HS-27A (cell line): ENCODE measurements at regions not wholly inside any gene's neighbourhood (a gene's known extent, or its start where the extent isn't known, plus 50 kb on each side); places are given as distances from the start of the nearest gene placed in this dataset.
"Not testable (repeated sequence)": the region's sequence is repeated elsewhere in the genome, so short reads cannot be mapped to it uniquely, and the experiment has no call there.

Experiments
- DNase-seq: peaks from one replicate; pipeline ENCODE4 v3.0.0-alpha.2; 2012; ENCODE audit warnings: low read depth, missing footprints

- no peak for DNase-seq
These were observed 253.0 kb upstream of the P2RY1 start for GRCh38 chr3:152581951-152582350.

- DNase-seq: no peak
These were observed 251.0 kb upstream of the P2RY1 start for GRCh38 chr3:152583963-152584362.

GRCh38 chr3:152586974-152587373 lies 248.0 kb upstream of the P2RY1 start:
- DNase-seq: no peak

GRCh38 chr3:152587861-152588260 lies 247.1 kb upstream of the P2RY1 start:
- no peak for DNase-seq

GRCh38 chr3:152589644-152590043 lies 245.3 kb upstream of the P2RY1 start:
- no peak for DNase-seq

- DNase-seq: no peak
These were observed 243.4 kb upstream of the P2RY1 start for GRCh38 chr3:152591515-152591914.

GRCh38 chr3:152593242-152593641 lies 241.7 kb upstream of the P2RY1 start:
- no peak for DNase-seq

GRCh38 chr3:152595975-152596821 lies 238.7 kb upstream of the P2RY1 start:
- peak; percentile 7 for DNase-seq

GRCh38 chr3:152596832-152597231 lies 238.1 kb upstream of the P2RY1 start:
- not testable (repeated sequence) for DNase-seq

GRCh38 chr3:152606146-152606545 lies 228.8 kb upstream of the P2RY1 start:
- DNase-seq: no peak

- no peak for DNase-seq
These were observed 227.8 kb upstream of the P2RY1 start for GRCh38 chr3:152607179-152607578.

GRCh38 chr3:152608696-152609594 lies 226.0 kb upstream of the P2RY1 start:
- DNase-seq: no peak

- no peak for DNase-seq
These were observed 225.0 kb upstream of the P2RY1 start for GRCh38 chr3:152609891-152610290.

GRCh38 chr3:152610622-152611021 lies 224.3 kb upstream of the P2RY1 start:
- DNase-seq: no peak

- DNase-seq: no peak
These were observed 223.0 kb upstream of the P2RY1 start for GRCh38 chr3:152611905-152612304.

GRCh38 chr3:152613851-152614250 lies 221.1 kb upstream of the P2RY1 start:
- DNase-seq: no peak

GRCh38 chr3:152615681-152616080 lies 219.2 kb upstream of the P2RY1 start:
- no peak for DNase-seq

- DNase-seq: no peak
These were observed 217.3 kb upstream of the P2RY1 start for GRCh38 chr3:152617609-152618008.

GRCh38 chr3:152618529-152618928 lies 216.4 kb upstream of the P2RY1 start:
- no peak for DNase-seq

- no peak for DNase-seq
These were observed 215.2 kb upstream of the P2RY1 start for GRCh38 chr3:152619691-152620090.

- DNase-seq: no peak
These were observed 214.5 kb upstream of the P2RY1 start for GRCh38 chr3:152620395-152620794.

GRCh38 chr3:152621006-152621868 lies 213.7 kb upstream of the P2RY1 start:
- no peak for DNase-seq
